GM18499 (cell line): ENCODE measurements at regions not wholly inside any gene's neighbourhood (a gene's known extent, or its start where the extent isn't known, plus 50 kb on each side); places are given as distances from the start of the nearest gene placed in this dataset.
"Not testable (repeated sequence)": the region's sequence is repeated elsewhere in the genome, so short reads cannot be mapped to it uniquely, and the experiment has no call there.

Experiments
- ATAC-seq: cut with Tn5 transposase; IDR thresholded peaks from one replicate; pipeline ENCODE4 v1.9.1; 2021; ENCODE audit warnings: moderate number of reproducible peaks; ENCODE audit not compliant: insufficient read depth, unreplicated experiment

DNA sequence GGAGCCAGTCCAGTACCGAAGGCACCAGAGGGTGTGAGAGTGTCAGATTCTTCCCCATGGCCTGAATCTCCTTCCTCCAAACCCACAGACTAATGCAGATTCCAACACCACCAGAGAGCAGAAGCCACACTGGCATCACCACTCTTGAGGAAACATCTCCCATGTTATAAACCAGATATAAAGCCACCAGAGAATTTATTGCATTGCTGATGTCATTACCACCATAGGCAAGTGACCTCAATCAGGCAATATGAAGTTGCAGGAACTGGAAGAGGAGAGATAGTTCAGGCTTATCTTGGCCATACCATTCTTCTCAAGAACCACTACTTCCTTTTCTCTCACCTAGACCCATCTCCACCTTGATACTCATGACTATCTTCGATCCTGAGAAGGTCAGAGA, 653.4 kb downstream of the TMEM121 start:
- no peak for ATAC-seq

GRCh38 chr14:106184771-106185170, 658.4 kb downstream of the TMEM121 start:
- ATAC-seq, result not testable (repeated sequence)

- ATAC-seq, result not testable (repeated sequence)
Observed at GRCh38 chr14:106185174-106185836, 658.9 kb downstream of the TMEM121 start.

DNA sequence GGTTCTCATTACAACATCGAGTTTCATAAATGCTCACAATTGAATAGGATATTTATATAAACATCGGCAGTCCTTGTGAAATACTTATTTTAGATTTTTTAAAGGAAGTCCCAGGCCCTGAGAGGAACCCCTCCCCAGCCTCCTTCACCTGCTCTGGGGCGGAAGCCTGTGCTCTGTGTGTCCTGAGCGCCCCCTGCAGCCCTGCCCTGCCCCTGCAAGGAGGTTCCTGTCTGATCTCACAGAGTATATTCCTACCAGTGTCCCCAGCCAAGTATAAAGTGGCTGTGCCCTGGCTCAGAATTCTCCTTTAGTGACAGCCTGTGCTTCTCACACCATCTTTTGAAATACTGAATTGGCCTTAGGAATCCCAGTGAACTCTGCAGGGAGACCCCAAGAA, 659.5 kb downstream of the TMEM121 start:
- no peak for ATAC-seq

- ATAC-seq, result no peak
Observed at GRCh38 chr14:106187216-106187615, 660.8 kb downstream of the TMEM121 start.

DNA sequence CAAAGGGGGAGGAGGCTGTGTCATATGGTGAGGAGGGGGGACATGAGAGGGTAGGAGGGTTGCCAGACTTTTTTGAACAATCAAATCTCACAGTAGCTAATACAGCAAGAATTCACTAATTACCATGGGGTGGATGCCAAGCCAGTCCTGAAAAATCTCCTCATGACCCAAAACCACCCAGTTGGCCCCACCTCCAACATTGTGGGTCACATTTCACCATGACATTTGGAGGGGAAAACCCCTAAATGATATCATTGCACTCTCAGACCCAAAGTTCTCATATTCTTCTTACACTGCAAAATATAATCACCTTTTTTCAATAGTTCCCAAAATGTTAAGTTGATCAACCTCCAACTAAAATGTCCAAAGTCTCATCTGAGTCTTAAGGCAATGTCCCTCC, 666.3 kb downstream of the TMEM121 start:
- not testable (repeated sequence) for ATAC-seq

DNA sequence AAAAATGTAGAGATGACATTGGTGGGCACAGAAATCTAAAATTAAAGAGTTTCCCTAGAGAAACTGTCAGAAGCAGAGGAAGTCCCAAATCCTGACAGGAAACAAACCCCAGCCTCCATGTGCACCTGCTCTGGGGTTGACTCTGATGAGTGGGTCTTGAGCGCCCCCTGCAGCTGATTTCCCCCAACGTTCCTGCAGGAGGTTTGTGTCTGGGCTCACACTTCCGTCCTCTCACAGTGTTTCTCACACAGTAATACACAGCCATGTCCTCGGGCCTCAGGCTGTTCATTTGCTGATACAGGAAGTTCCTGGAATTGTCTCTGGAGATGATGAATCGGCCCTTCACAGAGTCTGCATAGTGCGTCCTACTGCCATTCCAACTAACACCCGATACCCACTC, 670.1 kb downstream of the TMEM121 start:
- not testable (repeated sequence) for ATAC-seq

- ATAC-seq, result not testable (repeated sequence)
Observed at GRCh38 chr14:106197264-106197663, 670.9 kb downstream of the TMEM121 start.

DNA sequence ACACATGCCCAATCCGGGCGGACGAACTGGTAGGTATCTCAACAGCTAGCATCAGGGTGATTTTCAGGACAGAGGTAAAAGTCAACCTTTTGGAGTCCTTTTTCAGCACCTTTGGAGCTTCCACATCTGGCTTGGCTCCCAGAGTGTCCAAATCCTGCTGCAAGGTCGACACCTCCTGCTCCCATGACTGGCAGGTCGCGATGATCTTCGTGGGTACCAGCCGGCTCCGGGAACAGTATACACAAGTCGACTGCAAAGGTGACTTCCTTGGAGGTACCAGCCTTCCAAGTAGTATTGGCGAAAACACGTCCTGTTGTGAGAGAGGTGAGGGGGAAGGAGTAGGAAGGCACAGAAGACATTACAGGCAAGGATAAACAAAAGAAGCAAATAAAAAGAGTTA, 672.7 kb downstream of the TMEM121 start:
- no peak for ATAC-seq

DNA sequence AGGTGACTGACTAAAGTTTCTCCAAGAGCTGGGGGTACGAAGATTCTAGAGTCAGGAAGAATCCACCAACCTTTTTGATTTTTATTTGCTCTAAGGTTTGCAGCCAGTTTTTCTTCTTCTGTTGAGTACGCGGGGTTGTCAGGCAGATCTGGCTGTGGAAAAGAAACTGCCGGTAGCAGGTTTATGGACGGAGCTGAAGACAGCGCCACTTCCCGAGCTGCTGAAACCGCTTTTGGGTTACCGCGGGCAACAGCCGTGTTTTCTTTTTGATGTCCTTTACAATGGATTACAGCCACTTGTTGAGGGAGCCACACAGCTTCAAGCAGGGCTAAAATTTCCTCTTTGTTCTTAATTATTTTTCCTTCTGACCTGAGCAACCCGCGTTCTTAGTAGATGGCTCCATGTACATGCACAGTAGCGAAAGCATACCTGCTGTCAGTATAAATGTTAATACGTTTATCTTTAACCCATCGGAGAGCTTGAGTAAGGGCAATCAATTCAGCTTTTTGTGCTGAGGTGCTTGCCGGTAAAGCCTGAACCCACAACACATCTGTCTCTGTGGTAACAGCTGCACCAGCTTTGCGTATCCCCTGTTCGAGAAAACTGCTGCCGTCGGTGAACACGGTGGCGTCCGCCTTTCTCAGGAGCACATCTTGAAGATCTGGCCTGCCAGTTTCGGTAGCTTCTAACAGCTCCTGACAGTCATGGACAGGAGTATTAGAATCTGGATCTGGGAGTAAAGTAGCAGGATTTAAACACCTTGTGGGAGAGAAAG, 674.3 kb downstream of the TMEM121 start:
- no peak for ATAC-seq

DNA sequence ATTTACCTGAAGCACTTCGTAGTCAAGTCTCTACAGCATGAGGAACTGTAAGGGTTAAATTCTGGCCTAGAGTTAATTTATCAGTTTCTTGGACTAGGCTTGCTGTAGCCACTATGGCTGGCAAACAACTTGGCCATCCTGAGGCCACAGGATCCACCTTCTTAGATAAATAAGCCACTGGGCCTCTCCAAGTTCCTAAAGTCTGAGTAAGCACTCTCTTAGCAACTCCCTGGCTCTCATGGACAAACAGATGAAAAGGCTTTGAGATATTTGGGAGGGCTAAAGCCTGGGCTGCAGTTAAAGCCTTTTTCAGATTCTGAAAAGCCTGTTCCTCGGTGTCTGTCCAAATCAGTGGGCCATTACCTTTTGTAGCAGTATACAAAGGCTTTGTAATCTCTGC, 675.0 kb downstream of the TMEM121 start:
- ATAC-seq, result no peak

DNA sequence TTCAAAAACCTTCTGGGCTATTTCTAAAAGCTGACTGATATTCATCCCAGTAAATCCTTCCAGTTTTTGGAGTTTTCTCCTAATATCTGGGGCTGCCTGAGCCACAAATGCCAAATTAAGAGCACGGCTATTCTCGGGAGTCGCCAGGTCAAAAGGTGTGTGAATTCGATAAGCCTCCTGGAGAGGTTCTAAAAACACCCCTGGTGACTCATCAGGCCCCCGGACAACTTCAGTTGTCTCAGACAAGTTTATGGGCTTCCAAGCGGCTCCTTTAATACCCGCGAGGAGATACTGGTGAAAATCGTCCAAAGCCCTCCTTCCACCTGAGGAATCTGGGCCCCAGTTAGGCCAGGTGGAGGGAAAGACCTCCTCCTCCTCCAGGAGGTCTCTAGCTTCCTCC, 677.1 kb downstream of the TMEM121 start:
- no peak for ATAC-seq

DNA sequence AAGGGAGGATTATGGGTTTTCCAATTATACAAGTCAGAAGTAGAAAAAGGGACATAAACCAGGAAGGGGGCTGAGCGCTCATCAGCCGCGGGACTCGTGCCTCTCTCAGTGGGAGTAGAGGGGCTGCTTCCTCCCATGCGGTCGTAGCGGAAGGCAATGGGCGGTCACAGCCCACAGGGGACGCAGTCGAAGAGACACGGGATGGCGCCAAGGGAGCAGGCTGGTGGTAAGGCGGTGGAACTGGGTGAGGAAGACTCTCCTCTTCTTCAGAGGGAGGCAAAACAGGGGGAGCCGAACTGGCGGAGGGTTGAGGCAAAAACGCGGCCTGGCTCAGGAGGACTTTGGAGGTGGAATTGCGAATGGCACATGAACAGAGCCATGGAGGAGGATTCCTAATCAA, 677.7 kb downstream of the TMEM121 start:
- no peak for ATAC-seq

DNA sequence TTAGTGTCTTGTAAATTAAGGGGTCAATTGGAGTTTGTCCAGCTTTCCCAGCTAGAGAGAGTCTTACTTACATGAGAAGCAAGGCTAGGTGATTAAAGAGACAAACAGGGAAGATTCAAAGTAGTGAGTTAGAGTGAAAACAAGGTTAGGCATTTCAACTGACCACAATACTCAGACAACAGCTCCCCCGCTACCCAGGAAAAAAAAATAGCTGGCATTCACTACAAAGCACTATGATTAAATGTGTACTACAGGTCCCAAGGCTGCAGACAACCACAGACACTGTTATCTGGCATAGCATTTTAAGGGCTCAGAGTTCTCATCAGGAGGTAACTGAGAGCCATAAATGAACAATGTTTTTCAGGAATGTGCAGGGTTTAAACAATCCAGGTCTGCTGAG, 680.9 kb downstream of the TMEM121 start:
- ATAC-seq, result no peak

DNA sequence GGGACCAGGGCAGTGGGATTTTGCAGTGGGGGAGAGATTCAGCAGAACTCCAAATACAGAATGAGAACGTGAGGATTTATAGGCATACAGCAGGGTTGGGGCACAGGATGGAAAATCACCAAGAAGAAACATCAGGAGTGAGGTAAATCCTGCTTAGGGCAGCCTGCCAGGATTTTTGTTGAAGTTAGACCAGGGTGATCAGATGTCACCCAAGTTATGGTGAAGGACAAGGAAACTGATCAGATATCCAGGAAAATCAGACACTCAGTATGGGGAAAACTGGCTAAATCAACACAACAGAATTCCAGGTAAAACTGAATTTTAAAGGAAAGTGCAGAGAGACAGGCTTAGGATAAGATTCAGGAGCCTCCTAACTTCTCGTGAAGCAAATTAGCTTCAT, 682.4 kb downstream of the TMEM121 start:
- no peak for ATAC-seq

GRCh38 chr14:106209755-106210154, 683.4 kb downstream of the TMEM121 start:
- ATAC-seq, result no peak

DNA sequence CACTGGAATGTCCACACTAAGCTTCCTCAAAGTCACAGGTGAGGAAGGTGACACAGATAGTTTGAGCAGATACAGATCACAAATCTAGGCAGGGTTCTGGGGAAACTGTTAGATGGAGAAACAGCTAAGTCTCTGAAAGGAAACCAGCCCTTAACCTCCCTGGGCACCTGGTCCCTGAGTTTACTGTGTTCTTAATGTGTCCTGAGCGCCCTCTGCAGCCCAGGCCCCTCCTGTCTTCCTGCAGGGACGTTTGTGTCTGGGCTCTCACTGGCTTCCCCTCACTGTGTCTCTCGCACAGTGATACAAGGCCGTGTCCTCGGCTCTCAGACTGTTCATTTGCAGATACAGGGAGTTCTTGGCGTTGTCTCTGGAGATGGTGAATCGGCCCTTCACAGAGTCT, 684.3 kb downstream of the TMEM121 start:
- no peak for ATAC-seq

- no peak for ATAC-seq
Observed at GRCh38 chr14:106211334-106211900, 685.0 kb downstream of the TMEM121 start.

GRCh38 chr14:106215229-106215628, 688.8 kb downstream of the TMEM121 start:
- no peak for ATAC-seq

DNA sequence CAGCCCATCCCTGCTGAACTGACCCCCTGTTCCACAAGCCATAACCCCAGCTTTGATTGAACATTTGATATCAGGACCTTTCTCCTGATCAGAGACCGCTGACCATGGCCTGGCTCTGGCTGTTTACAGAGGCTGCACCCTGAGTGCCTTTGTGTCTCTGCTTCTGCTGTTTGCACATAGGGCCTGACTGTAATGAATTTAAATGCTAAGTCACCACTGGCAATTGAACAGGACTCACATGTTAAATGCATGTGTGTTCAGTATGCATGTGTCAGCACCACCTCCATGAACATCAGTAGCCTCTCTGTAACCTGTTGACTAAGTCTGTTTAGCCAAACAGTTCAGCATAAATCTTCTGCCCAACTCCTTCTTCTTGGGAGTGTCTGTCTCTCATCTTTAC, 690.3 kb downstream of the TMEM121 start:
- ATAC-seq, result no peak

DNA sequence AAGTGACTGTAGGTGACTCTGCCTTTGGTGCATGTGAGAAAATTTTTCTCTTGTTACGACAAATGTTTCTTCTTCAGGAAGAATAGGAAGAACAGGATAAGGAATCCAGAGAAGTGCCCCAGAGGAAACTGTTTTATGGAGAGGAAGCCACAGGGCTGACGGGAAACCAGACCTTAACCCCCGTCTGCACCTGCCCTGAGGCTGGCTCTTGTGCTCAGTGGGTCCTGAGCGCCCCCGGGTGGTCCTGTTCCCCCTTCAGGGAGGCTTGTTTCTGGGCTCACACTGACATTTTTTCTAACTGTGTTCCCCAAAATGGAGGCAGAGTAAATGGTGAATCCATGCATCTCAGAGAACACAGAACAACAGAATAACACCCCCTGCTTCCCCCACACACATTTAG, 691.8 kb downstream of the TMEM121 start:
- ATAC-seq, result no peak

DNA sequence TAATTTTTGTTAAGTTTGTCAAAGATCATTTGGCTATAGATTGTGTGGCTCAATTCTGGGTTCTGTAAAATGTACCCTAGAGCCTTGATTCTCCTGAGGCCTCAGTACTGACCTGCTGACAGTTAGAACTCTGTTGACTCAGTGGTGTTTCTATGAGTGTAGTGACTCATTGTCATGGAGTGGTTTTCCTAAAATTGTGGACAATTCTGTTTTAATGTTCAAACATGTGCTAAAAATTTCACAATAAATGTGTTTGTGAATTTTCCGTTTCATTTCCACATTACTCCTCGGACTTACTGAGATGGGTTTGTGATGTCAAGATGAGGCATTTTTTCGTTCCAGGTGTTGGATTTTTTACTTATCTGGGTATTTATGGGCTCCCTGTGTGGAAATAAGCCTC, 695.9 kb downstream of the TMEM121 start:
- no peak for ATAC-seq
